ENCODE measurements at regions not wholly inside any gene's neighbourhood (a gene's known extent, or its start where the extent isn't known, plus 50 kb on each side); places are given as distances from the start of the nearest gene placed in this dataset.

- no peak for TF ChIP-seq CTCF (IDR thresholded peaks at IDR 0.05)
- TF ChIP-seq POLR2A (IDR thresholded peaks at IDR 0.05), result no peak
These were observed 1091.7 kb upstream of the CELF2 start for GRCh38 chr10:9926003-9926402.
